ENCODE measurements at regions not wholly inside any gene's neighbourhood (a gene's known extent, or its start where the extent isn't known, plus 50 kb on each side); places are given as distances from the start of the nearest gene placed in this dataset.

- Histone ChIP-seq H3K4ac (ENCODE audit: low read depth, low read length) (no peak overlapping the region), H3K27ac (ENCODE audit: insufficient read depth, low read length) (no peak overlapping the region), H3K18ac (ENCODE audit: low read depth, low read length) (no peak overlapping the region), H2BK5ac (ENCODE audit: low read depth, low read length, poor library complexity, severe bottlenecking) (no peak overlapping the region), H4K20me1 (ENCODE audit: insufficient read depth, low read length) (no peaks in the 10 kb centered on the region), H3K4me1 (ENCODE audit: control insufficient read depth, insufficient read depth, low read length) (no peaks in the 10 kb centered on the region), H3K9me3 (ENCODE audit: control insufficient read depth, insufficient read depth, low read length) (0 out of 2 replicates have a peak, but pooled peaks cover 6% of the 10 kb centered on the region), H2AK9ac (replicated peaks; ENCODE audit: low read depth, low read length, poor library complexity) (no peak overlapping the region), H4K91ac (ENCODE audit: insufficient read depth, low read depth, low read length) (no peak overlapping the region), H3K9ac (ENCODE audit: low read depth, low read length) (no peak overlapping the region), H3K36me3 (ENCODE audit: control insufficient read depth, insufficient read depth, low read length) (no peaks in the 10 kb centered on the region), H3K4me2 (ENCODE audit: low read depth, low read length) (no peak overlapping the region), H3K4me3 (ENCODE audit: insufficient read depth, low read depth, low read length) (no peak overlapping the region), H3K27me3 (ENCODE audit: control insufficient read depth, insufficient read depth, low read length) (no peaks in the 10 kb centered on the region), H2AK5ac (ENCODE audit: low read depth, low read length) (no peak overlapping the region), H2BK15ac (ENCODE audit: low read depth, low read length) (no peak overlapping the region), H3K79me1 (ENCODE audit: low read depth in 1 of 2, low read length in 2 of 2) (no peaks in the 10 kb centered on the region), H4K5ac (ENCODE audit: low read depth, low read length) (no peak overlapping the region), H3K14ac (replicated peaks; ENCODE audit: low read depth, low read length) (no peak overlapping the region), H3K56ac (ENCODE audit: extremely low read depth, insufficient read depth, low read length) (no peak overlapping the region), H2BK120ac (ENCODE audit: low read depth, low read length) (no peak overlapping the region), H2AFZ (replicated peaks; ENCODE audit: low read length, poor library complexity) (no peak overlapping the region), H2BK20ac (ENCODE audit: low read depth, low read length) (no peak overlapping the region), H3K23ac (ENCODE audit: low read depth, low read length) (no peak overlapping the region), H3K9me1 (ENCODE audit: insufficient read depth, low read length) (no peaks in the 10 kb centered on the region), H4K8ac (ENCODE audit: low read depth in 2 of 2, low read length in 2 of 2) (no peak overlapping the region)
- in situ Hi-C loops (cut with MboI; ENCODE audit: low sequenced_read_pairs) (no loop called here), intact Hi-C loops (cut with micrococcal nuclease) (no loop called here), dilution Hi-C loops (cut with HindIII; ENCODE audit: low sequenced_read_pairs, unreplicated experiment) (no loop called here)
- no peak for ATAC-seq (ENCODE audit: low read depth)
- no TSS peak for BruUV-seq (replicated peaks)
- POLR2A ChIA-PET (ENCODE audit: unreplicated experiment), result no interaction called here
- DNase-seq, result no peak
- CTCF ChIA-PET, result no interaction called here
- WGBS, 2 experiments (ENCODE audit: extremely low coverage in 2 of 2, insufficient read length in 1 of 2), result no CpG with 5 or more reads among the region's 3 CpGs
- TF ChIP-seq CTCF (conservative IDR thresholded peaks at IDR 0.05; ENCODE audit: low read depth, low read length) (no peak), NFE2L2 (IDR thresholded peaks at IDR 0.05; ENCODE audit: low read depth, low read length) (no peak), CEBPB (IDR thresholded peaks at IDR 0.05; ENCODE audit: low read depth, low read length) (no peak), MAZ (IDR thresholded peaks at IDR 0.05; ENCODE audit: borderline replicate concordance, low read depth, low read length) (no peak), SMC3 (IDR thresholded peaks at IDR 0.05; ENCODE audit: low read depth, low read length) (no peak), MXI1 (IDR thresholded peaks at IDR 0.05; ENCODE audit: borderline replicate concordance, low read depth, low read length) (no peak), POLR2A (IDR thresholded peaks at IDR 0.05; ENCODE audit: low read depth, low read length) (no peak), RFX5 (IDR thresholded peaks at IDR 0.05; ENCODE audit: low read depth, low read length) (no peak), RCOR1 (IDR thresholded peaks at IDR 0.05; ENCODE audit: insufficient replicate concordance, low read length) (no peak)
These were observed 316.6 kb upstream of the NDST4 start for GRCh38 chr4:115430024-115430423.

Measured in IMR-90 (cell line).